A549 (cell line): ENCODE measurements at regions not wholly inside any gene's neighbourhood (a gene's known extent, or its start where the extent isn't known, plus 50 kb on each side); places are given as distances from the start of the nearest gene placed in this dataset.

Experiments used
- ATAC-seq, 2 experiments: fragments of 200-7000 bp in 1 of 2; fragments of >200 bp in 1 of 2; cut with Nextera tagmentation in 1 of 2; cut with Tn5 transposase in 1 of 2; 3 replicates each; pipeline versions ENCODE4 v1.8.0 to v1.9.1; 2018 to 2020; ENCODE audit warnings: mild to moderate bottlenecking in 1 of 2, moderate library complexity in 1 of 2
- CTCF ChIA-PET: fragments of 300-600 bp; sonication (Branson Sonifier 250); formaldehyde crosslinking; extraction: SDS; loops from one replicate; lab custom pipeline; 2021; ENCODE audit warnings: antibody characterized with exemption, inconsistent platforms; lab: Yijun Ruan, JAX
- POLR2A ChIA-PET: fragments of 350-600 bp; formaldehyde crosslinking; extraction: SDS; loops from one replicate; lab custom pipeline; 2021; ENCODE audit warnings: antibody characterized with exemption, inconsistent platforms; lab: Yijun Ruan, JAX
- DNase-seq, 2 experiments: peaks; one replicate each; pipeline versions ENCODE4 v3.0.0 to v3.0.0-alpha.2; 2011 to 2016; ENCODE audit warnings: low read depth in 1 of 2, low spot score in 1 of 2
- FAIRE-seq: peaks from 2 replicates; lab custom pipeline; 2011; peaks lifted over from hg19 to GRCh38; lab: Jason Lieb, UNC
- H3K27ac ChIP-seq, 2 experiments: fragments of >200 bp; sonication (Bioruptor Twin); formaldehyde crosslinking; 3 replicates each; pipeline ENCODE4 v1.5.1; 2016 to 2017
- H3K4me1 ChIP-seq: fragments of >200 bp; sonication (Bioruptor Twin); formaldehyde crosslinking; 3 replicates; pipeline ENCODE4 v1.6.1; 2016
- H3K4me2 ChIP-seq: fragments of >200 bp; sonication (Bioruptor Twin); formaldehyde crosslinking; 3 replicates; pipeline ENCODE4 v1.6.1; 2016
- H3K4me3 ChIP-seq: fragments of >200 bp; sonication (Bioruptor Twin); formaldehyde crosslinking; 3 replicates; pipeline ENCODE4 v1.5.1; 2016
- H3K9me3 ChIP-seq: fragments of >200 bp; sonication (Bioruptor Twin); formaldehyde crosslinking; 3 replicates; pipeline ENCODE4 v1.6.1; 2016
- BCL3 ChIP-seq: fragments of >200 bp; sonication (Bioruptor Twin); formaldehyde crosslinking; IDR thresholded peaks from 3 replicates; pipeline ENCODE4 v1.6.1; 2016
- BHLHE40 ChIP-seq: IDR thresholded peaks from 2 replicates; pipeline ENCODE4 v1.6.1; 2012; ENCODE audit warnings: low read depth, low read length, inconsistent platforms
- CBX8 ChIP-seq: fragments of 200-600 bp; sonication (generic); IDR thresholded peaks from 2 replicates; pipeline ENCODE4 v1.6.1; 2016
- CHD2 ChIP-seq: fragments of 150-350 bp; IDR thresholded peaks from 2 replicates; pipeline ENCODE4 v1.6.1; 2014; ENCODE audit warnings: low read length; ENCODE audit not compliant: partially characterized antibody
- E2F6 ChIP-seq: IDR thresholded peaks from 2 replicates; pipeline ENCODE4 v1.6.1; 2012; ENCODE audit warnings: low read depth, borderline replicate concordance
- ESRRA ChIP-seq: fragments of 150-350 bp; IDR thresholded peaks from 2 replicates; pipeline ENCODE4 v1.6.1; 2014; ENCODE audit warnings: mild to moderate bottlenecking, low read length, borderline replicate concordance
- FOSL2 ChIP-seq, 2 experiments: fragments of 450-650 bp in 1 of 2; fragments of >200 bp in 1 of 2; sonication (Bioruptor Twin) in 1 of 2; formaldehyde crosslinking; IDR thresholded peaks; 2 replicates each; pipeline versions ENCODE4 v1.5.0 to v1.6.1; 2016 to 2020; ENCODE audit warnings: mild to moderate bottlenecking in 1 of 2, moderate library complexity in 1 of 2
- FOXS1 ChIP-seq: fragments of 250-450 bp; sonication (Bioruptor Pico); IDR thresholded peaks from 2 replicates; pipeline ENCODE4 v1.5.0; 2020; ENCODE audit warnings: mild to moderate bottlenecking, moderate library complexity
- GATA3 ChIP-seq: IDR thresholded peaks from 2 replicates; pipeline ENCODE4 v1.6.1; 2012; ENCODE audit warnings: borderline replicate concordance
- HDAC2 ChIP-seq: fragments of 200-600 bp; sonication (generic); IDR thresholded peaks from 2 replicates; pipeline ENCODE4 v1.6.1; 2016
- HEYL ChIP-seq: fragments of 250-450 bp; sonication (Bioruptor Pico); IDR thresholded peaks from 2 replicates; pipeline ENCODE4 v1.8.0; 2021; ENCODE audit warnings: mild to moderate bottlenecking, moderate library complexity
- HOXA7 ChIP-seq: fragments of 250-450 bp; sonication (Bioruptor Pico); IDR thresholded peaks from 2 replicates; pipeline ENCODE4 v1.5.0; 2020; ENCODE audit warnings: mild to moderate bottlenecking, moderate library complexity
- JUNB ChIP-seq: fragments of >200 bp; sonication (Bioruptor Twin); formaldehyde crosslinking; IDR thresholded peaks from 2 replicates; pipeline ENCODE4 v1.6.1; 2016
- KDM5A ChIP-seq: fragments of 200-600 bp; sonication (generic); IDR thresholded peaks from 2 replicates; pipeline ENCODE4 v1.6.1; 2016; ENCODE audit warnings: antibody characterized with exemption, mild to moderate bottlenecking
- MYC ChIP-seq: IDR thresholded peaks from 2 replicates; pipeline ENCODE4 v1.6.1; 2012; ENCODE audit warnings: mild to moderate bottlenecking, inconsistent platforms, low read length, improper control_type of control experiment, borderline replicate concordance
- NPAS2 ChIP-seq: fragments of 250-450 bp; sonication (Bioruptor Pico); IDR thresholded peaks from 2 replicates; pipeline ENCODE4 v1.8.0; 2022; ENCODE audit warnings: mild to moderate bottlenecking, moderate library complexity, borderline replicate concordance
- PBX3 ChIP-seq: IDR thresholded peaks from 2 replicates; pipeline ENCODE4 v1.6.1; 2012
- PHF8 ChIP-seq: fragments of 200-600 bp; sonication (generic); IDR thresholded peaks from 2 replicates; pipeline ENCODE4 v1.6.1; 2016; ENCODE audit warnings: low read depth, mild to moderate bottlenecking, antibody characterized with exemption, moderate library complexity, borderline replicate concordance
- POLR2A ChIP-seq: IDR thresholded peaks from 2 replicates; pipeline ENCODE4 v1.6.1; 2012; ENCODE audit warnings: mild to moderate bottlenecking, low read length
- POLR2AphosphoS2 ChIP-seq: conservative IDR thresholded peaks from 2 replicates; pipeline ENCODE4 v1.6.1; 2012; ENCODE audit warnings: low read length, improper control_type of control experiment, inconsistent platforms
- RARB ChIP-seq: fragments of 250-450 bp; sonication (Bioruptor Pico); IDR thresholded peaks from 2 replicates; pipeline ENCODE4 v1.8.0; 2021; ENCODE audit warnings: mild to moderate bottlenecking, moderate library complexity
- RNF2 ChIP-seq: fragments of 200-600 bp; sonication (generic); IDR thresholded peaks from 2 replicates; pipeline ENCODE4 v1.6.1; 2016; ENCODE audit warnings: low read depth, mild to moderate bottlenecking, antibody characterized with exemption, moderate library complexity, borderline replicate concordance
- TP53 ChIP-seq: fragments of 250-450 bp; sonication (Bioruptor Pico); IDR thresholded peaks from 2 replicates; pipeline ENCODE4 v1.5.0; 2021; ENCODE audit warnings: mild to moderate bottlenecking, moderate library complexity
- ZFP36 ChIP-seq: fragments of 450-650 bp; IDR thresholded peaks from 2 replicates; pipeline ENCODE4 v1.6.1; 2014; ENCODE audit warnings: borderline replicate concordance; ENCODE audit not compliant: partially characterized antibody
- WGBS: methylation state at CpG from one replicate; pipeline ENCODE4 v1.1.6; 2017; ENCODE audit errors: missing lambda C conversion rate; 5-methylcytosine and 5-hydroxymethylcytosine counted together
- TF ChIP-seq, protein P1 (sequence below): fragments of 200-600 bp; sonication (generic); IDR thresholded peaks from 2 replicates; pipeline ENCODE4 v1.6.1; 2016; ENCODE audit warnings: antibody characterized with exemption, mild to moderate bottlenecking, moderate library complexity

GRCh38 chr2:187943772-187944369 lies 347.8 kb upstream of the GULP1 start:
- DNase-seq (no peak), FAIRE-seq (no peak), ATAC-seq (no peak)
- Histone ChIP-seq H3K4me1 (no peaks in the 10 kb centered on the region), H3K27ac (no peak overlapping the region), H3K4me3 (no peak overlapping the region), H3K9me3 (no peaks in the 10 kb centered on the region), H3K4me2 (no peak overlapping the region)
- WGBS, result 74% methylated on average over 6 of the region's 6 CpGs
- ChIA-PET CTCF (no interaction called here), POLR2A (no interaction called here)
- TF ChIP-seq HOXA7 (no peak), BCL3 (no peak), TP53 (CRISPR knock-in tag) (no peak), NPAS2 (no peak), FOXS1 (no peak), PHF8 (no peak), KDM5A (no peak), POLR2A (no peak), POLR2AphosphoS2 (no peak), GATA3 (no peak), HEYL (CRISPR knock-in tag) (no peak), CBX8 (no peak), E2F6 (no peak)

DNA sequence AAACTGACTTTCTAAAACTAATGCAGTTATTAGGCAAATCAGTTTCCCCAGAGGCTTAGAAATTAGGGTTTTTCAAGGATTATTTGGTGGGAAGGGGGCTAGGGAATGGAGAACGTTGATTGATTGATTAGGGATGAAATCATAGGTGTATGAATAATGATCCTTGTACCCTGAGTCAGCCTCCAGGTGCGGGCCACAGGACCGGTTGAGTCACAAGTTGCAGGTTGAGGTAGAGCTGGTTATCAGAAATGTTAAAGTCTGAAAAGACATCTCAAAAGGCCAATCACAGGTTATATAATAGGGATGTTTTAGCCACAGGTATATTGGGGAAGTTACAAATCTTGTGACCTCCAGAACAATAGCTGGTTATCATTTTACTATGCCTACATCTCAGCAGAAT lies 341.8 kb upstream of the GULP1 start:
- TF ChIP-seq, protein P1, sequence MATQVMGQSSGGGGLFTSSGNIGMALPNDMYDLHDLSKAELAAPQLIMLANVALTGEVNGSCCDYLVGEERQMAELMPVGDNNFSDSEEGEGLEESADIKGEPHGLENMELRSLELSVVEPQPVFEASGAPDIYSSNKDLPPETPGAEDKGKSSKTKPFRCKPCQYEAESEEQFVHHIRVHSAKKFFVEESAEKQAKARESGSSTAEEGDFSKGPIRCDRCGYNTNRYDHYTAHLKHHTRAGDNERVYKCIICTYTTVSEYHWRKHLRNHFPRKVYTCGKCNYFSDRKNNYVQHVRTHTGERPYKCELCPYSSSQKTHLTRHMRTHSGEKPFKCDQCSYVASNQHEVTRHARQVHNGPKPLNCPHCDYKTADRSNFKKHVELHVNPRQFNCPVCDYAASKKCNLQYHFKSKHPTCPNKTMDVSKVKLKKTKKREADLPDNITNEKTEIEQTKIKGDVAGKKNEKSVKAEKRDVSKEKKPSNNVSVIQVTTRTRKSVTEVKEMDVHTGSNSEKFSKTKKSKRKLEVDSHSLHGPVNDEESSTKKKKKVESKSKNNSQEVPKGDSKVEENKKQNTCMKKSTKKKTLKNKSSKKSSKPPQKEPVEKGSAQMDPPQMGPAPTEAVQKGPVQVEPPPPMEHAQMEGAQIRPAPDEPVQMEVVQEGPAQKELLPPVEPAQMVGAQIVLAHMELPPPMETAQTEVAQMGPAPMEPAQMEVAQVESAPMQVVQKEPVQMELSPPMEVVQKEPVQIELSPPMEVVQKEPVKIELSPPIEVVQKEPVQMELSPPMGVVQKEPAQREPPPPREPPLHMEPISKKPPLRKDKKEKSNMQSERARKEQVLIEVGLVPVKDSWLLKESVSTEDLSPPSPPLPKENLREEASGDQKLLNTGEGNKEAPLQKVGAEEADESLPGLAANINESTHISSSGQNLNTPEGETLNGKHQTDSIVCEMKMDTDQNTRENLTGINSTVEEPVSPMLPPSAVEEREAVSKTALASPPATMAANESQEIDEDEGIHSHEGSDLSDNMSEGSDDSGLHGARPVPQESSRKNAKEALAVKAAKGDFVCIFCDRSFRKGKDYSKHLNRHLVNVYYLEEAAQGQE, result no peak
- TF ChIP-seq ZFP36, result no peak
- no peak for TF ChIP-seq BHLHE40
- TF ChIP-seq ESRRA, result no peak
- TF ChIP-seq FOSL2 (IDR thresholded peaks at IDR 0.05), result no peak
- TF ChIP-seq FOSL2 (CRISPR knock-in tag; IDR thresholded peaks at IDR 0.05), result no peak
- no peak for TF ChIP-seq MYC
- no peak for TF ChIP-seq CHD2
- no peak for TF ChIP-seq RNF2
- TF ChIP-seq RARB (CRISPR knock-in tag), result no peak
- no peak for TF ChIP-seq JUNB
- no peak for TF ChIP-seq HDAC2
- no peak for TF ChIP-seq PBX3
- no peak for ATAC-seq
- H3K4me2 ChIP-seq, result no peak overlapping the region
- no peak overlapping the region for H3K4me3 ChIP-seq
- 64% methylated on average over 3 of the region's 3 CpGs for WGBS
- no peak overlapping the region for H3K27ac ChIP-seq
- no peak for DNase-seq
- POLR2A ChIA-PET, result no interaction called here
- FAIRE-seq, result no peak
- no peaks in the 10 kb centered on the region for H3K4me1 ChIP-seq
- no peaks in the 10 kb centered on the region for H3K9me3 ChIP-seq
- CTCF ChIA-PET, result no interaction called here
